Suprapubic skin (tissue), 4 donors: ENCODE measurements at regions not wholly inside any gene's neighbourhood (a gene's known extent, or its start where the extent isn't known, plus 50 kb on each side); places are given as distances from the start of the nearest gene placed in this dataset.

Experiments
- DNase-seq, 2 donors: peaks; one replicate each; pipeline ENCODE4 v3.0.0-alpha.2; 2019; ENCODE audit warnings: low spot score in 2 of 2
- H3K27ac ChIP-seq: fragments of 200-600 bp; sonication (generic); one replicate; pipeline ENCODE4 v1.5.1; 2019
- H3K27me3 ChIP-seq: fragments of 200-600 bp; sonication (generic); one replicate; pipeline ENCODE4 v1.5.1; 2019
- H3K36me3 ChIP-seq: fragments of 200-600 bp; sonication (generic); one replicate; pipeline ENCODE4 v1.5.1; 2019
- H3K4me1 ChIP-seq: fragments of 200-600 bp; sonication (generic); one replicate; pipeline ENCODE4 v1.5.1; 2019
- H3K4me3 ChIP-seq: fragments of 200-600 bp; sonication (generic); one replicate; pipeline ENCODE4 v1.5.1; 2019; ENCODE audit warnings: mild to moderate bottlenecking
- H3K9me3 ChIP-seq: fragments of 200-600 bp; sonication (generic); one replicate; pipeline ENCODE4 v1.5.1; 2019
- EP300 ChIP-seq: sonication (generic); formaldehyde crosslinking; IDR thresholded peaks from one replicate; pipeline ENCODE4 v1.6.1; 2017; ENCODE audit warnings: antibody characterized with exemption
- POLR2A ChIP-seq, 2 donors: fragments of 450-650 bp; IDR thresholded peaks; one replicate each; pipeline ENCODE4 v1.6.1; 2017; ENCODE audit warnings: antibody characterized with exemption in 2 of 2, mild to moderate bottlenecking in 2 of 2, moderate library complexity in 2 of 2
- POLR2AphosphoS5 ChIP-seq, 3 donors: sonication (generic); formaldehyde crosslinking; IDR thresholded peaks; one replicate each; pipeline ENCODE4 v1.6.1; 2017; ENCODE audit warnings: antibody characterized with exemption in 3 of 3
- WGBS: methylation state at CpG from one replicate; pipeline ENCODE4 v1.1.5; 2018; 5-methylcytosine and 5-hydroxymethylcytosine counted together
- TF ChIP-seq, protein P1 (sequence below), 2 donors: fragments of 200-600 bp in 1 of 2; fragments of 450-650 bp in 1 of 2; sonication (generic) in 1 of 2; IDR thresholded peaks; one replicate each; pipeline ENCODE4 v1.5.1; 2016 to 2019; ENCODE audit warnings: antibody characterized with exemption in 2 of 2, mild to moderate bottlenecking in 1 of 2, moderate library complexity in 1 of 2

GRCh38 chr15:70277556-70277955 is 179.8 kb upstream of the TLE3 start:
- Histone ChIP-seq H3K4me1 (no peaks in the 10 kb centered on the region), H3K36me3 (no peaks in the 10 kb centered on the region), H3K9me3 (no peaks in the 10 kb centered on the region), H3K4me3 (no peak overlapping the region), H3K27ac (no peak overlapping the region), H3K27me3 (no peaks in the 10 kb centered on the region)
- WGBS, result 96% methylated on average over 7 of the region's 8 CpGs
- no peak for DNase-seq
- TF ChIP-seq, protein P1, sequence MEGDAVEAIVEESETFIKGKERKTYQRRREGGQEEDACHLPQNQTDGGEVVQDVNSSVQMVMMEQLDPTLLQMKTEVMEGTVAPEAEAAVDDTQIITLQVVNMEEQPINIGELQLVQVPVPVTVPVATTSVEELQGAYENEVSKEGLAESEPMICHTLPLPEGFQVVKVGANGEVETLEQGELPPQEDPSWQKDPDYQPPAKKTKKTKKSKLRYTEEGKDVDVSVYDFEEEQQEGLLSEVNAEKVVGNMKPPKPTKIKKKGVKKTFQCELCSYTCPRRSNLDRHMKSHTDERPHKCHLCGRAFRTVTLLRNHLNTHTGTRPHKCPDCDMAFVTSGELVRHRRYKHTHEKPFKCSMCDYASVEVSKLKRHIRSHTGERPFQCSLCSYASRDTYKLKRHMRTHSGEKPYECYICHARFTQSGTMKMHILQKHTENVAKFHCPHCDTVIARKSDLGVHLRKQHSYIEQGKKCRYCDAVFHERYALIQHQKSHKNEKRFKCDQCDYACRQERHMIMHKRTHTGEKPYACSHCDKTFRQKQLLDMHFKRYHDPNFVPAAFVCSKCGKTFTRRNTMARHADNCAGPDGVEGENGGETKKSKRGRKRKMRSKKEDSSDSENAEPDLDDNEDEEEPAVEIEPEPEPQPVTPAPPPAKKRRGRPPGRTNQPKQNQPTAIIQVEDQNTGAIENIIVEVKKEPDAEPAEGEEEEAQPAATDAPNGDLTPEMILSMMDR (IDR thresholded peaks at IDR 0.05), result no peak
- TF ChIP-seq POLR2A (IDR thresholded peaks at IDR 0.05), result no peak
- TF ChIP-seq EP300, result no peak
- no peak for TF ChIP-seq POLR2AphosphoS5 (IDR thresholded peaks at IDR 0.05)

DNA sequence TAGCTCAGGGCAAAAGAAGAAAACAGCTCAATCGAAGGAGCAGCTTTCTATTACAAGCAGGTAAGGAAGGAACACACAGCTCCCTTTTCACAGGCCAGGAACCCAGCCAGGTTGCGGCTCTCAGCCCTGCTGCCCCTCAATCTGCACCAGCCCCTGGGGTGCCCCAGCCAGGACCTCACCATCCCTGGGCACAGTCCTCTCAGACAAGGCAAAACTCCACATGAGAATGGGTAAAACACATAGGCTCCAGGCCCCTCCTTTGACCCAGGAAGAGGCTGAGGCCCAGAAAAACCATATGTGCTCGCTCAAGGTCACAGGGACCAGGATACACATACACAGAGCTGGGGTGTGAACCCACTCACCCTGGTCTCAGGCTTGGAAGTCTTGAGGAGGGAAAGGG is 178.7 kb upstream of the TLE3 start:
- Histone ChIP-seq H3K9me3 (no peaks in the 10 kb centered on the region), H3K4me3 (no peak overlapping the region), H3K4me1 (peaks cover 8% of the 10 kb centered on the region), H3K27ac (no peak overlapping the region), H3K36me3 (no peaks in the 10 kb centered on the region), H3K27me3 (no peaks in the 10 kb centered on the region)
- TF ChIP-seq EP300 (no peak), POLR2A (IDR thresholded peaks at IDR 0.05) (no peak), POLR2AphosphoS5 (IDR thresholded peaks at IDR 0.05) (no peak)
- TF ChIP-seq, protein P1 (IDR thresholded peaks at IDR 0.05), result no peak
- WGBS, result 90% methylated on average over 3 of the region's 3 CpGs
- no peak for DNase-seq

GRCh38 chr15:70275461-70276138 is 177.9 kb upstream of the TLE3 start:
- Histone ChIP-seq H3K27me3 (no peaks in the 10 kb centered on the region), H3K36me3 (no peaks in the 10 kb centered on the region), H3K9me3 (no peaks in the 10 kb centered on the region), H3K4me3 (no peak overlapping the region), H3K27ac (no peak overlapping the region), H3K4me1 (peaks cover 16% of the 10 kb centered on the region)
- TF ChIP-seq POLR2A (IDR thresholded peaks at IDR 0.05), result no peak
- no peak for TF ChIP-seq POLR2AphosphoS5 (IDR thresholded peaks at IDR 0.05)
- no peak for TF ChIP-seq EP300
- WGBS, result 92% methylated on average over 8 of the region's 8 CpGs
- peak in 1 of 2 donors; percentile 36 for DNase-seq

- Histone ChIP-seq H3K4me1 (peaks cover 20% of the 10 kb centered on the region), H3K27ac (no peak overlapping the region), H3K27me3 (no peaks in the 10 kb centered on the region), H3K4me3 (no peak overlapping the region), H3K36me3 (no peaks in the 10 kb centered on the region), H3K9me3 (no peaks in the 10 kb centered on the region)
- peak in 1 of 2 donors; percentile 17 for DNase-seq
- 71% methylated on average over 4 of the region's 4 CpGs for WGBS
- TF ChIP-seq, protein P1 (IDR thresholded peaks at IDR 0.05), result no peak
- TF ChIP-seq POLR2AphosphoS5 (IDR thresholded peaks at IDR 0.05) (no peak), EP300 (no peak), POLR2A (IDR thresholded peaks at IDR 0.05) (no peak)
Measured at GRCh38 chr15:70274908-70275307, 177.2 kb upstream of the TLE3 start.

DNA sequence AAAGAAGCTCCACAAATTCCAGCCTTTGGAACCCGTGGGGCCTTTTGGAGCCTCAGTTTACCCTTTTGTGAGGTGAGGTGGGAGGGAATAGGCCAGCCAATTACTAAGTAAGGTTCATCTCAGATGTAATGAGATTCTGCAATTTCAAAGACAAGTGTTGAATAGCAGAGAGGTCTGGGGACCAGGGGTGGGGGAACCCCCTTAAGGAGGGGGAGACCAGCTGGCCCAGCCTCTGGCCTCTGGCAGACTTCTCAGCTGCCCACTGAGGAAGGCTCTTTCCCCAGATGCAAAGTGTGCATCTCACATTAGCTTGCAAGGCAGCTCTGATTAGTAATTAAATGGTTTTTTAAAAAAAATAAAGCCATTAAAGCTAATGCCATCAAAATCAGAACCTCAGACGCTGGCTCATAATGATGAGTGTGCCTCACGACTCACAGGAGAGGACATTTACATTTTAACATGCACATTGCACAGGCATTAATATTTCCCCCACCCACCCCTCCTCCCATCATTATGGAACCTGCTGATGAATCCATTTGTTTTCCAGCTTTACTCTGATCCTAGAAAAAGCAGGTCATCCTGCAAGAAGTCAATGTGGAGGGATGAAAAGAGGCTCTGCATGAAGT is 176.7 kb upstream of the TLE3 start:
- Histone ChIP-seq H3K4me3 (no peak overlapping the region), H3K27ac (no peak overlapping the region), H3K9me3 (no peaks in the 10 kb centered on the region), H3K4me1 (peaks cover 20% of the 10 kb centered on the region), H3K27me3 (no peaks in the 10 kb centered on the region), H3K36me3 (no peaks in the 10 kb centered on the region)
- WGBS, result 82% methylated on average over 3 of the region's 3 CpGs
- DNase-seq, result no peak
- no peak for TF ChIP-seq EP300
- TF ChIP-seq POLR2AphosphoS5 (IDR thresholded peaks at IDR 0.05), result no peak
- TF ChIP-seq POLR2A (IDR thresholded peaks at IDR 0.05), result no peak
- TF ChIP-seq, protein P1 (IDR thresholded peaks at IDR 0.05), result no peak
